HG02852 (cell line): ENCODE measurements at regions not wholly inside any gene's neighbourhood (a gene's known extent, or its start where the extent isn't known, plus 50 kb on each side); places are given as distances from the start of the nearest gene placed in this dataset.
"Not testable (repeated sequence)": the region's sequence is repeated elsewhere in the genome, so short reads cannot be mapped to it uniquely, and the experiment has no call there.

Experiments used
- ATAC-seq: cut with Tn5 transposase; IDR thresholded peaks from one replicate; pipeline ENCODE4 v1.9.1; 2021; ENCODE audit warnings: mild to moderate bottlenecking, moderate library complexity; ENCODE audit not compliant: unreplicated experiment

- no peak for ATAC-seq
Measured at GRCh38 chr12:44457465-44457864, 418.6 kb downstream of the NELL2 start.

- not testable (repeated sequence) for ATAC-seq
Measured at GRCh38 chr12:44454959-44455358, 421.2 kb downstream of the NELL2 start.

- no peak for ATAC-seq
Measured at GRCh38 chr12:44446181-44446580, 429.9 kb downstream of the NELL2 start.

- ATAC-seq = peak; percentile 78
Measured at GRCh38 chr12:44441155-44441554, 435.0 kb downstream of the NELL2 start.
